HCT116 (cell line): ENCODE measurements at regions not wholly inside any gene's neighbourhood (a gene's known extent, or its start where the extent isn't known, plus 50 kb on each side); places are given as distances from the start of the nearest gene placed in this dataset.

Source experiments
- ATAC-seq: fragments of 200-7000 bp; cut with Tn5 transposase; 2 replicates; pipeline ENCODE4 v1.9.1; 2020; ENCODE audit warnings: mild to moderate bottlenecking, moderate library complexity
- BruUV-seq: library from RNA; stranded (reverse); fragments of 400-500 nt; replicated peaks from 2 replicates; lab custom pipeline; 2021; lab: Mats Ljungman, UMichigan
- CTCF ChIA-PET: fragments of 300-600 bp; sonication (Branson Sonifier 250); formaldehyde crosslinking; loops from one replicate; lab custom pipeline; 2021; ENCODE audit warnings: antibody characterized with exemption; lab: Charles Lee
- POLR2A ChIA-PET: fragments of 300-600, 350-600 bp; sonication (Branson Sonifier 250); formaldehyde crosslinking; loops from one replicate; lab custom pipeline; 2021; ENCODE audit warnings: antibody characterized with exemption; lab: Charles Lee
- RAD21 ChIA-PET, 2 experiments: fragments of 300-600 bp; sonication (Branson Sonifier 250); formaldehyde crosslinking; loops; one replicate each; lab custom pipeline; 2023; ENCODE audit warnings: low total read pairs in 2 of 2; ENCODE audit not compliant: uncharacterized antibody in 2 of 2, unreplicated experiment in 2 of 2, low non-redundant PET in 1 of 2; lab: Charles Lee
- DNase-seq: peaks from one replicate; pipeline ENCODE4 v3.0.0-alpha.2; 2010; ENCODE audit warnings: low read depth, low spot score
- H2AFZ ChIP-seq: fragments of 200-600 bp; shearing (Covaris generic), sonication (generic); 2 replicates; pipeline ENCODE4 v1.6.1; 2017; ENCODE audit warnings: low read depth, mixed run types, mixed read lengths, antibody characterized with exemption, low read length; ENCODE audit not compliant: poor library complexity, severe bottlenecking
- H3K27ac ChIP-seq: 2 replicates; pipeline ENCODE4 v1.5.1; 2012; ENCODE audit warnings: low read depth, low read length
- H3K27me3 ChIP-seq: fragments of 200-600 bp; sonication (generic); 2 replicates; pipeline ENCODE4 v1.6.1; 2016; ENCODE audit warnings: mixed run types, low read length, mixed read lengths; ENCODE audit not compliant: insufficient read depth
- H3K36me3 ChIP-seq, 2 experiments: fragments of 200-500 bp in 1 of 2; fragments of 200-600 bp in 1 of 2; sonication (Bioruptor generic) in 1 of 2; sonication (generic) in 1 of 2; 2 replicates each; pipeline versions ENCODE4 v1.5.1 to v1.6.1; 2014 to 2016; ENCODE audit warnings: low read length in 2 of 2, inconsistent platforms in 1 of 2, mixed read lengths in 1 of 2, mixed run types in 1 of 2; ENCODE audit not compliant: insufficient read depth in 2 of 2, control insufficient read depth in 1 of 2
- H3K4me1 ChIP-seq, 2 experiments: fragments of 200-600 bp in 1 of 2; sonication (generic) in 1 of 2; 2 replicates each; pipeline versions ENCODE4 v1.5.1 to v1.6.1; 2012 to 2017; ENCODE audit warnings: low read length in 2 of 2, inconsistent platforms in 1 of 2, mild to moderate bottlenecking in 1 of 2, mixed read lengths in 1 of 2, mixed run types in 1 of 2, moderate library complexity in 1 of 2; ENCODE audit not compliant: insufficient read depth in 2 of 2, control insufficient read depth in 1 of 2
- H3K4me2 ChIP-seq: fragments of 200-600 bp; sonication (generic); 2 replicates; pipeline ENCODE4 v1.6.1; 2017; ENCODE audit warnings: mixed run types, low read length, mixed read lengths
- H3K4me3 ChIP-seq, 2 experiments: fragments of 200-600 bp in 1 of 2; sonication (generic) in 1 of 2; replicated peaks in 1 of 2; 2 replicates each; pipeline ENCODE4 v1.5.1; 2011 to 2016; ENCODE audit warnings: low read length in 2 of 2, control low read depth in 1 of 2, low read depth in 1 of 2, mild to moderate bottlenecking in 1 of 2, mixed read lengths in 1 of 2, mixed run types in 1 of 2
- H3K79me2 ChIP-seq: fragments of 200-600 bp; sonication (generic); 2 replicates; pipeline ENCODE4 v1.6.1; 2017; ENCODE audit warnings: mild to moderate bottlenecking, mixed run types, low read length, moderate library complexity, mixed read lengths; ENCODE audit not compliant: insufficient read depth
- H3K9ac ChIP-seq: fragments of 200-600 bp; sonication (generic); 2 replicates; pipeline ENCODE4 v1.6.1; 2016; ENCODE audit warnings: low read length, mixed read lengths
- H3K9me2 ChIP-seq: fragments of 200-600 bp; sonication (generic), shearing (Covaris generic); 2 replicates; pipeline ENCODE4 v1.6.1; 2017; ENCODE audit warnings: mixed run types, mild to moderate bottlenecking, moderate library complexity; ENCODE audit not compliant: insufficient read depth
- H3K9me3 ChIP-seq, 2 experiments: fragments of 200-500 bp in 1 of 2; fragments of 200-600 bp in 1 of 2; sonication (Bioruptor generic) in 1 of 2; sonication (generic) in 1 of 2; 2 replicates each; pipeline ENCODE4 v1.6.1; 2014 to 2017; ENCODE audit warnings: low read length in 2 of 2, mixed read lengths in 2 of 2, inconsistent platforms in 1 of 2, low read depth in 1 of 2, mild to moderate bottlenecking in 1 of 2, mixed run types in 1 of 2, moderate library complexity in 1 of 2; ENCODE audit not compliant: control insufficient read depth in 1 of 2, insufficient read depth in 1 of 2
- H4K20me1 ChIP-seq: fragments of 200-600 bp; sonication (generic), shearing (Covaris generic); 2 replicates; pipeline ENCODE4 v1.6.1; 2017; ENCODE audit warnings: mixed run types, mild to moderate bottlenecking, moderate library complexity; ENCODE audit not compliant: insufficient read depth
- CBX3 ChIP-seq: IDR thresholded peaks from 2 replicates; pipeline ENCODE4 v1.6.1; 2012; ENCODE audit warnings: low read depth
- CEBPB ChIP-seq: IDR thresholded peaks from 2 replicates; pipeline ENCODE4 v1.6.1; 2012; ENCODE audit warnings: low read depth
- ELF1 ChIP-seq: IDR thresholded peaks from 2 replicates; pipeline ENCODE4 v1.6.1; 2012; ENCODE audit warnings: low read depth, borderline replicate concordance
- EZH2phosphoT487 ChIP-seq: fragments of 200-600 bp; IDR thresholded peaks from 2 replicates; pipeline ENCODE4 v1.6.1; 2018; ENCODE audit warnings: antibody characterized with exemption, borderline replicate concordance
- POLR2AphosphoS5 ChIP-seq: IDR thresholded peaks from 2 replicates; pipeline ENCODE4 v1.6.1; 2011; ENCODE audit warnings: mild to moderate bottlenecking, low read depth, low read length, moderate library complexity
- SIN3A ChIP-seq: IDR thresholded peaks from 2 replicates; pipeline ENCODE4 v1.6.1; 2012; ENCODE audit warnings: low read depth
- TCF7L2 ChIP-seq: IDR thresholded peaks from 2 replicates; pipeline ENCODE4 v1.7.0; 2011; ENCODE audit warnings: borderline replicate concordance, inconsistent platforms; ENCODE audit not compliant: insufficient read depth, insufficient read length; ENCODE audit errors: extremely low read depth
- ZFX ChIP-seq: fragments of 450-650 bp; IDR thresholded peaks from 2 replicates; pipeline ENCODE4 v1.6.1; 2017
- intact Hi-C: fragments of 100-400 bp; cut with micrococcal nuclease; formaldehyde crosslinking; loops from 2 replicates; pipeline ENCODE4 v1.10.0; 2022
- TF ChIP-seq, protein P1 (sequence below): IDR thresholded peaks from 2 replicates; pipeline ENCODE4 v1.6.1; 2011; ENCODE audit warnings: mild to moderate bottlenecking, low read length, moderate library complexity; ENCODE audit not compliant: insufficient replicate concordance; ENCODE audit errors: extremely low read depth
- TF ChIP-seq, protein P2 (sequence below): IDR thresholded peaks from 2 replicates; pipeline ENCODE4 v1.6.1; 2012

DNA sequence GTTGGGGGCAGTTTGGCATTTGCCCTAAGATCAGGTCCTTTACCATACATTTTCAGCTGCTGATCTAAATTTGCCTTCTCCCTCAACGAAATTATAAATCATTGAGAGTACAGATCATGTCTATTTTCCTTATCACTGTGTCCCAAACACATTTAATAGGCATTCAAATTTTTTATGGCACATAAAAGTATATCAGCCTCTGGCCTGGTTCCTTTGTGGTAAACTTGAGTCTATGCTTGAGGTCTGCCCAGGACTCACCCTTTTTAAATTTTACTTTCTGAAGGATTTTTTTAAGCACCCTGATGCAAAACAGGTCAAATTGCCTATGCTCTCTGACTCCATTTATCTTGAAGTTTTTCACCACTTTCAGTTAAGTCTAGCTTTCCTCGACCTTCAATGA, 163.6 kb upstream of the GRIN3A start:
- Histone ChIP-seq H3K4me1 (no peaks in the 10 kb centered on the region), H3K36me3 (no peaks in the 10 kb centered on the region), H3K9me2 (no peaks in the 10 kb centered on the region), H4K20me1 (no peaks in the 10 kb centered on the region), H3K9ac (no peak overlapping the region), H3K27ac (no peak overlapping the region), H2AFZ (no peak overlapping the region), H3K4me3 (no peak overlapping the region), H3K79me2 (no peaks in the 10 kb centered on the region), H3K9me3 (no peaks in the 10 kb centered on the region), H3K27me3 (no peaks in the 10 kb centered on the region), H3K4me2 (no peak overlapping the region)
- intact Hi-C loops = no loop called here
- BruUV-seq = no TSS peak
- ATAC-seq (no peak), DNase-seq (no peak)
- no peak for TF ChIP-seq ZFX
- TF ChIP-seq CBX3 = no peak
- TF ChIP-seq SIN3A = no peak
- no peak for TF ChIP-seq CEBPB
- no peak for TF ChIP-seq POLR2AphosphoS5
- TF ChIP-seq, protein P1, sequence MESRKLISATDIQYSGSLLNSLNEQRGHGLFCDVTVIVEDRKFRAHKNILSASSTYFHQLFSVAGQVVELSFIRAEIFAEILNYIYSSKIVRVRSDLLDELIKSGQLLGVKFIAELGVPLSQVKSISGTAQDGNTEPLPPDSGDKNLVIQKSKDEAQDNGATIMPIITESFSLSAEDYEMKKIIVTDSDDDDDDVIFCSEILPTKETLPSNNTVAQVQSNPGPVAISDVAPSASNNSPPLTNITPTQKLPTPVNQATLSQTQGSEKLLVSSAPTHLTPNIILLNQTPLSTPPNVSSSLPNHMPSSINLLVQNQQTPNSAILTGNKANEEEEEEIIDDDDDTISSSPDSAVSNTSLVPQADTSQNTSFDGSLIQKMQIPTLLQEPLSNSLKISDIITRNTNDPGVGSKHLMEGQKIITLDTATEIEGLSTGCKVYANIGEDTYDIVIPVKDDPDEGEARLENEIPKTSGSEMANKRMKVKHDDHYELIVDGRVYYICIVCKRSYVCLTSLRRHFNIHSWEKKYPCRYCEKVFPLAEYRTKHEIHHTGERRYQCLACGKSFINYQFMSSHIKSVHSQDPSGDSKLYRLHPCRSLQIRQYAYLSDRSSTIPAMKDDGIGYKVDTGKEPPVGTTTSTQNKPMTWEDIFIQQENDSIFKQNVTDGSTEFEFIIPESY = no peak
- TF ChIP-seq, protein P2, sequence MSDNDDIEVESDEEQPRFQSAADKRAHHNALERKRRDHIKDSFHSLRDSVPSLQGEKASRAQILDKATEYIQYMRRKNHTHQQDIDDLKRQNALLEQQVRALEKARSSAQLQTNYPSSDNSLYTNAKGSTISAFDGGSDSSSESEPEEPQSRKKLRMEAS = no peak
- no peak for TF ChIP-seq ELF1
- TF ChIP-seq TCF7L2 = no peak
- TF ChIP-seq EZH2phosphoT487 = no peak
- ChIA-PET POLR2A (no interaction called here), CTCF (no interaction called here), RAD21 (no interaction called here)
